ENCODE measurements at regions not wholly inside any gene's neighbourhood (a gene's known extent, or its start where the extent isn't known, plus 50 kb on each side); places are given as distances from the start of the nearest gene placed in this dataset.

GRCh38 chr5:173826086-173826427 is 62.1 kb upstream of the CPEB4 start:
- H3K4me3 ChIP-seq (replicated peaks; ENCODE audit: low read depth, low read length): no peak overlapping the region
- no peak for TF ChIP-seq CTCF (IDR thresholded peaks at IDR 0.05; ENCODE audit: low read depth, low read length, missing control alignments)
- DNase-seq (ENCODE audit: extremely low read depth, low read depth): no peak

- DNase-seq (ENCODE audit: extremely low read depth, low read depth): no peak
- TF ChIP-seq CTCF (IDR thresholded peaks at IDR 0.05; ENCODE audit: low read depth, low read length, missing control alignments): no peak
- H3K4me3 ChIP-seq (replicated peaks; ENCODE audit: low read depth, low read length): no peak overlapping the region
These were observed 61.5 kb upstream of the CPEB4 start for GRCh38 chr5:173826428-173827350.

- no peak for TF ChIP-seq CTCF (IDR thresholded peaks at IDR 0.05; ENCODE audit: low read depth, low read length, missing control alignments)
- no peak for DNase-seq (ENCODE audit: extremely low read depth, low read depth)
- H3K4me3 ChIP-seq (replicated peaks; ENCODE audit: low read depth, low read length): no peak overlapping the region
These were observed 59.2 kb upstream of the CPEB4 start for GRCh38 chr5:173828952-173829351.

- no peak overlapping the region for H3K4me3 ChIP-seq (replicated peaks; ENCODE audit: low read depth, low read length)
- DNase-seq (ENCODE audit: extremely low read depth, low read depth): no peak
- no peak for TF ChIP-seq CTCF (IDR thresholded peaks at IDR 0.05; ENCODE audit: low read depth, low read length, missing control alignments)
These were observed 58.3 kb upstream of the CPEB4 start for GRCh38 chr5:173829826-173830225.

GRCh38 chr5:173830421-173830820 is 57.7 kb upstream of the CPEB4 start:
- no peak for DNase-seq (ENCODE audit: extremely low read depth, low read depth)
- no peak for TF ChIP-seq CTCF (IDR thresholded peaks at IDR 0.05; ENCODE audit: low read depth, low read length, missing control alignments)
- H3K4me3 ChIP-seq (replicated peaks; ENCODE audit: low read depth, low read length): no peak overlapping the region

GRCh38 chr5:173831196-173831914 is 56.8 kb upstream of the CPEB4 start:
- TF ChIP-seq CTCF (IDR thresholded peaks at IDR 0.05; ENCODE audit: low read depth, low read length, missing control alignments): no peak
- no peak for DNase-seq (ENCODE audit: extremely low read depth, low read depth)
- no peak overlapping the region for H3K4me3 ChIP-seq (replicated peaks; ENCODE audit: low read depth, low read length)

Measured in HFF-Myc (cell line).